PC-9 (cell line): ENCODE measurements at regions not wholly inside any gene's neighbourhood (a gene's known extent, or its start where the extent isn't known, plus 50 kb on each side); places are given as distances from the start of the nearest gene placed in this dataset.

Source experiments
- BruUV-seq: library from RNA; stranded (reverse); fragments of 400-500 nt; replicated peaks from 2 replicates; lab custom pipeline; 2021; lab: Mats Ljungman, UMichigan
- CTCF ChIA-PET: fragments of 300-600 bp; sonication (Branson Sonifier 250); formaldehyde crosslinking; loops from one replicate; lab custom pipeline; 2022; ENCODE audit warnings: antibody characterized with exemption; lab: Charles Lee
- POLR2A ChIA-PET: fragments of 300-600 bp; sonication (Branson Sonifier 250); formaldehyde crosslinking; loops from one replicate; lab custom pipeline; 2022; ENCODE audit warnings: antibody characterized with exemption; ENCODE audit not compliant: unreplicated experiment; lab: Charles Lee
- DNase-seq, 2 experiments: peaks; one replicate each; pipeline versions ENCODE4 v3.0.0 to v3.0.0-alpha.2; 2015 to 2022; ENCODE audit warnings: mixed read lengths in 1 of 2
- H2AFZ ChIP-seq: fragments of 200-600 bp; sonication (generic); 2 replicates; pipeline ENCODE4 v1.8.1; 2017; ENCODE audit warnings: antibody characterized with exemption
- H3F3A ChIP-seq: fragments of 200-600 bp; sonication (generic); 2 replicates; pipeline ENCODE4 v1.8.1; 2017; ENCODE audit warnings: antibody characterized with exemption, mild to moderate bottlenecking, low read depth; ENCODE audit not compliant: insufficient read depth
- H3K27ac ChIP-seq: fragments of 200-600 bp; sonication (generic); 2 replicates; pipeline ENCODE4 v1.6.1; 2016; ENCODE audit warnings: mixed run types
- H3K27me3 ChIP-seq: fragments of 200-600 bp; sonication (generic); 2 replicates; pipeline ENCODE4 v1.6.1; 2016; ENCODE audit warnings: low read depth, mixed run types; ENCODE audit not compliant: insufficient read depth
- H3K36me3 ChIP-seq: fragments of 200-600 bp; sonication (generic); 2 replicates; pipeline ENCODE4 v1.6.1; 2016; ENCODE audit warnings: low read depth, mixed run types
- H3K4me1 ChIP-seq: fragments of 200-600 bp; sonication (generic); replicated peaks from 2 replicates; pipeline ENCODE4 v1.6.1; 2016; ENCODE audit warnings: mixed run types; ENCODE audit not compliant: insufficient read depth
- H3K4me2 ChIP-seq: fragments of 200-600 bp; sonication (generic); 2 replicates; pipeline ENCODE4 v1.6.1; 2017; ENCODE audit warnings: mixed run types
- H3K4me3 ChIP-seq: fragments of 200-600 bp; sonication (generic); 2 replicates; pipeline ENCODE4 v1.6.1; 2016; ENCODE audit warnings: mixed run types
- H3K79me2 ChIP-seq: fragments of 200-600 bp; sonication (generic); 2 replicates; pipeline ENCODE4 v1.6.1; 2017; ENCODE audit warnings: low read depth, mixed run types
- H3K9me2 ChIP-seq: fragments of 200-600 bp; sonication (generic); 2 replicates; pipeline ENCODE4 v1.8.1; 2017; ENCODE audit warnings: mild to moderate bottlenecking; ENCODE audit not compliant: insufficient read depth
- H3K9me3 ChIP-seq: fragments of 200-600 bp; sonication (generic); 2 replicates; pipeline ENCODE4 v1.8.1; 2016; ENCODE audit warnings: low read depth; ENCODE audit not compliant: insufficient read depth
- H4K20me1 ChIP-seq: fragments of 200-600 bp; sonication (generic); 2 replicates; pipeline ENCODE4 v1.8.1; 2017; ENCODE audit not compliant: insufficient read depth
- CTCF ChIP-seq: fragments of 200-600 bp; sonication (generic); conservative IDR thresholded peaks from 2 replicates; pipeline ENCODE4 v1.6.1; 2017; ENCODE audit warnings: mixed run types, antibody characterized with exemption, mild to moderate bottlenecking, moderate library complexity
- EZH2 ChIP-seq: fragments of 200-600 bp; sonication (generic); IDR thresholded peaks from 2 replicates; pipeline ENCODE4 v1.8.0; 2017; ENCODE audit warnings: antibody characterized with exemption, low read depth
- intact Hi-C: fragments of 100-400 bp; cut with micrococcal nuclease; formaldehyde crosslinking; loops from one replicate; pipeline ENCODE4 v1.10.0; 2022; ENCODE audit not compliant: unreplicated experiment

GRCh38 chr12:124432376-124432775 is 135.0 kb downstream of the NCOR2 start:
- POLR2A ChIA-PET: no interaction called here
- intact Hi-C loops: no loop called here
- no peak for DNase-seq
- H3K4me3 ChIP-seq: no peak overlapping the region
- no peak overlapping the region for H2AFZ ChIP-seq
- BruUV-seq: no TSS peak
- no peaks in the 10 kb centered on the region for H3K27me3 ChIP-seq
- H3K36me3 ChIP-seq: peaks cover 4% of the 10 kb centered on the region; the same call in 1 of the 2 replicates
- no peaks in the 10 kb centered on the region for H3K9me2 ChIP-seq
- no peaks in the 10 kb centered on the region for H3K9me3 ChIP-seq
- H3K4me1 ChIP-seq: no peaks in the 10 kb centered on the region
- no peak for TF ChIP-seq EZH2
- TF ChIP-seq CTCF: no peak
- H3K79me2 ChIP-seq: no peaks in the 10 kb centered on the region
- H3F3A ChIP-seq: peaks cover 13% of the 10 kb centered on the region; the same call in 1 of the 2 replicates
- H3K4me2 ChIP-seq: no peak overlapping the region
- 0 out of 2 replicates have a peak, but pooled peaks cover 3% of the 10 kb centered on the region for H4K20me1 ChIP-seq
- CTCF ChIA-PET: no interaction called here
- no peak overlapping the region for H3K27ac ChIP-seq

- CTCF ChIA-PET: no interaction called here
- no TSS peak for BruUV-seq
- Histone ChIP-seq H3K4me2 (no peak overlapping the region), H3K36me3 (peaks cover 4% of the 10 kb centered on the region; the same call in 1 of the 2 replicates), H2AFZ (no peak overlapping the region), H3K4me1 (no peaks in the 10 kb centered on the region), H3K27me3 (no peaks in the 10 kb centered on the region), H3K4me3 (no peak overlapping the region), H3K79me2 (no peaks in the 10 kb centered on the region), H3K9me2 (no peaks in the 10 kb centered on the region), H3F3A (peaks cover 13% of the 10 kb centered on the region; the same call in 1 of the 2 replicates), H4K20me1 (0 out of 2 replicates have a peak, but pooled peaks cover 3% of the 10 kb centered on the region), H3K9me3 (no peaks in the 10 kb centered on the region), H3K27ac (no peak overlapping the region)
- POLR2A ChIA-PET: no interaction called here
- no peak for DNase-seq
- no peak for TF ChIP-seq EZH2
- no peak for TF ChIP-seq CTCF
- intact Hi-C loops: no loop called here
Measured at GRCh38 chr12:124431971-124432370, 135.4 kb downstream of the NCOR2 start.

- Histone ChIP-seq H3K27me3 (no peaks in the 10 kb centered on the region), H3K4me3 (no peak overlapping the region), H3K4me1 (no peaks in the 10 kb centered on the region), H3K36me3 (peaks cover 6% of the 10 kb centered on the region; the same call in 1 of the 2 replicates), H2AFZ (no peak overlapping the region), H3K79me2 (no peaks in the 10 kb centered on the region), H3K27ac (no peak overlapping the region), H4K20me1 (no peaks in the 10 kb centered on the region), H3K4me2 (no peak overlapping the region), H3K9me2 (no peaks in the 10 kb centered on the region), H3K9me3 (no peaks in the 10 kb centered on the region), H3F3A (peaks cover 11% of the 10 kb centered on the region; the same call in 1 of the 2 replicates)
- ChIA-PET POLR2A (no interaction called here), CTCF (no interaction called here)
- intact Hi-C loops: no loop called here
- DNase-seq: no peak
- BruUV-seq: no TSS peak
- no peak for TF ChIP-seq CTCF
- no peak for TF ChIP-seq EZH2
Measured at GRCh38 chr12:124430491-124430890, 135.6 kb downstream of the RFLNA start.
